ENCODE measurements at regions not wholly inside any gene's neighbourhood (a gene's known extent, or its start where the extent isn't known, plus 50 kb on each side); places are given as distances from the start of the nearest gene placed in this dataset.

GRCh38 chr4:12689457-12689856 is 794.7 kb downstream of the RAB28 start:
- intact Hi-C loops (cut with DNase I; ENCODE audit: low total_unique reads) (no loop called here), in situ Hi-C loops (cut with MboI; ENCODE audit: low pct_ligation_motif_present in 1 of 4, low pct_unique_long_range_greater_than_20kb in 1 of 4, low sequenced_read_pairs in 3 of 4) (no loop called here)
- Histone ChIP-seq H3K4me3 (no peak overlapping the region), H3K4me1 (no peaks in the 10 kb centered on the region), H3K9me3 (no peaks in the 10 kb centered on the region), H3K27me3 (no peaks in the 10 kb centered on the region), H3K36me3 (no peaks in the 10 kb centered on the region), H3K27ac (no peak overlapping the region)
- TF ChIP-seq CTCF (IDR thresholded peaks at IDR 0.05) (no peak), POLR2A (IDR thresholded peaks at IDR 0.05) (no peak), POLR2AphosphoS5 (IDR thresholded peaks at IDR 0.05) (no peak), EP300 (IDR thresholded peaks at IDR 0.05; ENCODE audit: low read depth) (no peak)
- 91 to 95% methylated on average over 2 of the region's 2 CpGs for WGBS, 2 donors (ENCODE audit: low coverage in 1 of 2)
- DNase-seq: no peak

GRCh38 chr4:12679217-12679616 is 804.9 kb downstream of the RAB28 start:
- Histone ChIP-seq H3K36me3 (no peaks in the 10 kb centered on the region), H3K4me1 (no peaks in the 10 kb centered on the region), H3K4me3 (no peak overlapping the region), H3K9me3 (peaks cover 1 to 12% of the 10 kb centered on the region in 2 donors), H3K27ac (no peak overlapping the region), H3K27me3 (no peaks in the 10 kb centered on the region)
- no peak for DNase-seq
- no peak for TF ChIP-seq CTCF (IDR thresholded peaks at IDR 0.05)
- TF ChIP-seq EP300 (IDR thresholded peaks at IDR 0.05; ENCODE audit: low read depth): no peak
- TF ChIP-seq POLR2AphosphoS5 (IDR thresholded peaks at IDR 0.05): no peak
- no peak for TF ChIP-seq POLR2A (IDR thresholded peaks at IDR 0.05)
- 32 to 42% methylated on average over 2 of the region's 2 CpGs for WGBS, 2 donors (ENCODE audit: low coverage in 1 of 2)
- in situ Hi-C loops (cut with MboI; ENCODE audit: low pct_ligation_motif_present in 1 of 4, low pct_unique_long_range_greater_than_20kb in 1 of 4, low sequenced_read_pairs in 3 of 4) (no loop called here), intact Hi-C loops (cut with DNase I; ENCODE audit: low total_unique reads) (no loop called here)

GRCh38 chr4:12674184-12674583 is 810.0 kb downstream of the RAB28 start:
- in situ Hi-C loops (cut with MboI; ENCODE audit: low pct_ligation_motif_present in 1 of 4, low pct_unique_long_range_greater_than_20kb in 1 of 4, low sequenced_read_pairs in 3 of 4) (no loop called here), intact Hi-C loops (cut with DNase I; ENCODE audit: low total_unique reads) (no loop called here)
- no peaks in the 10 kb centered on the region for H3K27me3 ChIP-seq
- H3K9me3 ChIP-seq: peaks cover 4 to 17% of the 10 kb centered on the region in 2 donors
- H3K27ac ChIP-seq: no peak overlapping the region
- no peak overlapping the region for H3K4me3 ChIP-seq
- H3K4me1 ChIP-seq: no peaks in the 10 kb centered on the region
- no peaks in the 10 kb centered on the region for H3K36me3 ChIP-seq
- no peak for DNase-seq
- TF ChIP-seq CTCF (IDR thresholded peaks at IDR 0.05) (no peak), EP300 (IDR thresholded peaks at IDR 0.05; ENCODE audit: low read depth) (no peak), POLR2A (IDR thresholded peaks at IDR 0.05) (no peak), POLR2AphosphoS5 (IDR thresholded peaks at IDR 0.05) (no peak)

GRCh38 chr4:12672303-12672702 is 811.8 kb downstream of the RAB28 start:
- in situ Hi-C loops (cut with MboI; ENCODE audit: low pct_ligation_motif_present in 1 of 4, low pct_unique_long_range_greater_than_20kb in 1 of 4, low sequenced_read_pairs in 3 of 4): no loop called here
- no peak overlapping the region for H3K27ac ChIP-seq
- no peak overlapping the region for H3K4me3 ChIP-seq
- H3K27me3 ChIP-seq: no peaks in the 10 kb centered on the region
- H3K4me1 ChIP-seq: no peaks in the 10 kb centered on the region
- 74 to 75% methylated on average over 4 of the region's 4 CpGs for WGBS, 2 donors (ENCODE audit: low coverage in 1 of 2)
- no peak for DNase-seq
- TF ChIP-seq POLR2A (IDR thresholded peaks at IDR 0.05) (no peak), EP300 (IDR thresholded peaks at IDR 0.05; ENCODE audit: low read depth) (no peak)
- no peaks in the 10 kb centered on the region for H3K36me3 ChIP-seq
- intact Hi-C loops (cut with DNase I; ENCODE audit: low total_unique reads): no loop called here
- peaks cover 4 to 17% of the 10 kb centered on the region in 2 donors for H3K9me3 ChIP-seq

GRCh38 chr4:12658146-12658545 is 826.0 kb downstream of the RAB28 start:
- no peak for TF ChIP-seq EP300 (IDR thresholded peaks at IDR 0.05; ENCODE audit: low read depth)
- in situ Hi-C loops (cut with MboI; ENCODE audit: low pct_ligation_motif_present in 1 of 4, low pct_unique_long_range_greater_than_20kb in 1 of 4, low sequenced_read_pairs in 3 of 4): no loop called here
- H3K9me3 ChIP-seq: no peaks in the 10 kb centered on the region

More at GRCh38 chr4:12658146-12658545, 826.0 kb downstream of the RAB28 start:
- H3K36me3 ChIP-seq: no peaks in the 10 kb centered on the region
- WGBS, 2 donors (ENCODE audit: low coverage in 1 of 2): 83% methylated on average over 2 of the region's 2 CpGs; no CpG with 5 or more reads in 1 of the 2 donors
- DNase-seq: no peak
- H3K4me1 ChIP-seq: no peaks in the 10 kb centered on the region
- intact Hi-C loops (cut with DNase I; ENCODE audit: low total_unique reads): no loop called here
- H3K27ac ChIP-seq: no peak overlapping the region
- no peaks in the 10 kb centered on the region for H3K27me3 ChIP-seq
- no peak overlapping the region for H3K4me3 ChIP-seq

All from transverse colon (tissue), 4 donors.